K562 (cell line): ENCODE measurements at regions not wholly inside any gene's neighbourhood (a gene's known extent, or its start where the extent isn't known, plus 50 kb on each side); places are given as distances from the start of the nearest gene placed in this dataset.

Source experiments
- ATAC-seq: fragments of 200-7000 bp; cut with Tn5 transposase; 3 replicates; pipeline ENCODE4 v1.9.1; 2020; ENCODE audit warnings: moderate library complexity
- BruUV-seq: library from RNA; stranded (reverse); fragments of 400-500 nt; replicated peaks from 2 replicates; lab custom pipeline; 2021; lab: Mats Ljungman, UMichigan
- CTCF ChIA-PET: fragments of 300-600 bp; formaldehyde crosslinking; extraction: SDS; loops from one replicate; lab custom pipeline; 2021; ENCODE audit warnings: low intra/inter-chr PET ratio; lab: Yijun Ruan, JAX
- POLR2A ChIA-PET: fragments of 300-600, 350-650 bp; sonication (Branson Sonifier 250); formaldehyde crosslinking; extraction: SDS; loops from one replicate; lab custom pipeline; 2021; ENCODE audit warnings: antibody characterized with exemption, inconsistent platforms; lab: Yijun Ruan, JAX
- DNase-seq, 4 experiments: peaks; one replicate each; pipeline versions ENCODE4 v3.0.0 to v3.0.0-alpha.2; 2011 to 2018; ENCODE audit warnings: low spot score in 3 of 4, mixed read lengths in 3 of 4; ENCODE audit errors: extremely low read depth in 1 of 4
- FAIRE-seq: peaks from 2 replicates; lab custom pipeline; 2011; peaks lifted over from hg19 to GRCh38; lab: Jason Lieb, UNC
- H2AFZ ChIP-seq: 2 replicates; pipeline ENCODE4 v1.6.0; 2011; ENCODE audit warnings: low read depth, low read length, control low read depth, inconsistent platforms
- H3K27ac ChIP-seq: fragments of 200-600 bp; 3 replicates; pipeline ENCODE4 v1.8.0; 2011; ENCODE audit warnings: low read depth, mild to moderate bottlenecking, control low read depth, inconsistent platforms, low read length, moderate library complexity, mixed read lengths; ENCODE audit errors: extremely low read depth
- H3K27me3 ChIP-seq, 2 experiments: fragments of 300-600 bp in 1 of 2; 2 replicates in 1 of 2; 3 replicates in 1 of 2; pipeline versions ENCODE4 v1.6.0 to v1.8.0; 2011; ENCODE audit warnings: inconsistent platforms in 2 of 2, low read length in 2 of 2, mild to moderate bottlenecking in 1 of 2, mixed read lengths in 1 of 2, moderate library complexity in 1 of 2; ENCODE audit not compliant: control insufficient read depth in 2 of 2, insufficient read depth in 2 of 2
- H3K36me3 ChIP-seq: fragments of 300-600 bp; 3 replicates; pipeline ENCODE4 v1.8.0; 2011; ENCODE audit warnings: mild to moderate bottlenecking, low read length, inconsistent platforms; ENCODE audit not compliant: control insufficient read depth, insufficient read depth
- H3K4me1 ChIP-seq, 2 experiments: fragments of 200-600 bp in 1 of 2; replicated peaks in 1 of 2; 2 replicates in 1 of 2; 3 replicates in 1 of 2; pipeline versions ENCODE4 v1.5.1 to v1.8.0; 2011; ENCODE audit warnings: inconsistent platforms in 2 of 2, low read length in 2 of 2, mild to moderate bottlenecking in 1 of 2, mixed read lengths in 1 of 2, moderate library complexity in 1 of 2; ENCODE audit not compliant: control insufficient read depth in 2 of 2, insufficient read depth in 2 of 2
- H3K4me2 ChIP-seq: 2 replicates; pipeline ENCODE4 v1.6.1; 2011; ENCODE audit warnings: low read length, control low read depth, inconsistent platforms, mixed read lengths; ENCODE audit not compliant: insufficient read depth
- H3K4me3 ChIP-seq: fragments of 200-600 bp; sonication (generic), shearing (Covaris generic); 2 replicates; pipeline ENCODE4 v1.5.1; 2016; ENCODE audit warnings: control low read depth, inconsistent platforms
- H3K79me2 ChIP-seq: fragments of 200-600 bp; 3 replicates; pipeline ENCODE4 v1.8.0; 2011; ENCODE audit warnings: low read length, inconsistent platforms; ENCODE audit not compliant: control insufficient read depth, insufficient read depth
- H3K9ac ChIP-seq, 2 experiments: 2 replicates each; pipeline versions ENCODE4 v1.6.0 to v1.6.1; 2011; ENCODE audit warnings: low read depth in 2 of 2, low read length in 2 of 2, control low read depth in 1 of 2, inconsistent platforms in 1 of 2, mild to moderate bottlenecking in 1 of 2, mixed read lengths in 1 of 2; ENCODE audit not compliant: insufficient read depth in 1 of 2
- H3K9me1 ChIP-seq: one replicate; pipeline ENCODE4 v1.6.0; 2011; ENCODE audit warnings: inconsistent platforms, mild to moderate bottlenecking, low read length, moderate library complexity; ENCODE audit not compliant: control insufficient read depth, insufficient read depth
- H3K9me3 ChIP-seq: replicated peaks from 2 replicates; pipeline ENCODE4 v1.5.1; 2011; ENCODE audit warnings: low read depth, low read length, inconsistent platforms; ENCODE audit not compliant: control insufficient read depth, insufficient read depth
- H4K20me1 ChIP-seq: replicated peaks from 2 replicates; pipeline ENCODE4 v1.6.1; 2011; ENCODE audit warnings: low read length, inconsistent platforms, mixed read lengths; ENCODE audit not compliant: control insufficient read depth, insufficient read depth
- COPS2 ChIP-seq: fragments of 450-650 bp; conservative IDR thresholded peaks from 2 replicates; pipeline ENCODE4 v1.6.1; 2016; ENCODE audit warnings: mild to moderate bottlenecking, moderate library complexity
- CTBP1 ChIP-seq: fragments of 450-650 bp; IDR thresholded peaks from 2 replicates; pipeline ENCODE4 v1.6.1; 2016; ENCODE audit warnings: borderline replicate concordance
- DPF2 ChIP-seq: fragments of 450-650 bp; IDR thresholded peaks from 2 replicates; pipeline ENCODE4 v1.6.1; 2016
- ESRRB ChIP-seq: fragments of 250-450 bp; sonication (Bioruptor Pico); IDR thresholded peaks from 2 replicates; pipeline ENCODE4 v1.5.0; 2020; ENCODE audit warnings: mild to moderate bottlenecking, moderate library complexity, borderline replicate concordance
- HDAC2 ChIP-seq: fragments of 450-650 bp; IDR thresholded peaks from 2 replicates; pipeline ENCODE4 v1.6.1; 2016; ENCODE audit warnings: mild to moderate bottlenecking
- HSF4 ChIP-seq: fragments of 250-450 bp; sonication (Bioruptor Pico); IDR thresholded peaks from 2 replicates; pipeline ENCODE4 v2.1.2; 2022; ENCODE audit warnings: mild to moderate bottlenecking, moderate library complexity, borderline replicate concordance
- KAT2B ChIP-seq: IDR thresholded peaks from one replicate; pipeline ENCODE4 v1.6.1; 2012; ENCODE audit warnings: low read depth, mild to moderate bottlenecking, control low read depth, inconsistent platforms, low read length, moderate library complexity
- KDM2B ChIP-seq: fragments of 250-450 bp; sonication (Bioruptor Pico); IDR thresholded peaks from 2 replicates; pipeline ENCODE4 v1.8.0; 2021; ENCODE audit warnings: mild to moderate bottlenecking, moderate library complexity
- POLR2AphosphoS2 ChIP-seq: IDR thresholded peaks from 2 replicates; pipeline ENCODE4 v1.6.1; 2012; ENCODE audit warnings: low read length, improper control_type of control experiment
- SMAD1 ChIP-seq: fragments of 150-350 bp; IDR thresholded peaks from 2 replicates; pipeline ENCODE4 v1.6.1; 2014; ENCODE audit warnings: low read length, low read depth; ENCODE audit not compliant: partially characterized antibody
- ZNF124 ChIP-seq: sonication (generic); formaldehyde crosslinking; IDR thresholded peaks from 2 replicates; pipeline ENCODE4 v1.8.1; 2022; ENCODE audit warnings: missing genetic modification reagents
- ZNF175 ChIP-seq: fragments of 200-800 bp; sonication (Bioruptor generic); IDR thresholded peaks from 2 replicates; pipeline ENCODE4 v1.6.1; 2016; ENCODE audit warnings: low read depth, mild to moderate bottlenecking, missing genetic modification characterization, missing compliant biosample characterization
- WGBS: fragments of 100-300 bp; shearing (Covaris generic); methylation state at CpG from one replicate; pipeline ENCODE4 v1.1.6; 2016; ENCODE audit warnings: low coverage, mixed read lengths; ENCODE audit not compliant: insufficient coverage; ENCODE audit errors: missing lambda C conversion rate; 5-methylcytosine and 5-hydroxymethylcytosine counted together
- in situ Hi-C: fragments of 300-500 bp; cut with MboI; formaldehyde crosslinking; loops from 4 replicates; pipeline ENCODE4 v1.15.0; 2018; ENCODE audit warnings: inconsistent platforms, mixed read lengths
- intact Hi-C: fragments of 100-400 bp; cut with micrococcal nuclease; formaldehyde crosslinking; loops from 2 replicates; pipeline ENCODE4 v1.14.2; 2022

- POLR2A ChIA-PET: no interaction called here
- H3K9me1 ChIP-seq: no peaks in the 10 kb centered on the region
- no peak for DNase-seq
- intact Hi-C loops (no loop called here), in situ Hi-C loops (no loop called here)
- no peak for TF ChIP-seq HSF4 (CRISPR knock-in tag)
- TF ChIP-seq POLR2AphosphoS2: no peak
- no peak for TF ChIP-seq KDM2B (CRISPR knock-in tag)
- TF ChIP-seq KAT2B: no peak
- no peak for TF ChIP-seq DPF2
- TF ChIP-seq COPS2: no peak
- no peak for TF ChIP-seq SMAD1
- TF ChIP-seq HDAC2: no peak
- TF ChIP-seq CTBP1: no peak
- no peak for TF ChIP-seq ESRRB (CRISPR knock-in tag)
- TF ChIP-seq ZNF124 (CRISPR knock-in tag): no peak
- TF ChIP-seq ZNF175 (CRISPR knock-in tag): no peak
- no peak overlapping the region for H3K4me3 ChIP-seq
- H3K4me2 ChIP-seq: no peak overlapping the region
- CTCF ChIA-PET: no interaction called here
- no peak for ATAC-seq
- no peaks in the 10 kb centered on the region for H3K27me3 ChIP-seq
- no peak for FAIRE-seq
- 3% methylated on average over 3 of the region's 3 CpGs for WGBS
- H3K9ac ChIP-seq: no peak overlapping the region
- H3K4me1 ChIP-seq: no peaks in the 10 kb centered on the region
- no peaks in the 10 kb centered on the region for H3K36me3 ChIP-seq
- H3K79me2 ChIP-seq: no peaks in the 10 kb centered on the region
- H3K9me3 ChIP-seq: no peaks in the 10 kb centered on the region
- H3K27ac ChIP-seq: no peak overlapping the region
- H4K20me1 ChIP-seq: no peaks in the 10 kb centered on the region
- BruUV-seq: no TSS peak
- H2AFZ ChIP-seq: no peak overlapping the region
These were observed 382.9 kb upstream of the CELF4 start for GRCh38 chr18:37948471-37948870.
